ENCODE measurements at regions not wholly inside any gene's neighbourhood (a gene's known extent, or its start where the extent isn't known, plus 50 kb on each side); places are given as distances from the start of the nearest gene placed in this dataset.

GRCh38 chr10:10438335-10439100 is 579.2 kb upstream of the CELF2 start:
- H3K4me1 ChIP-seq (ENCODE audit: control insufficient read depth, insufficient read depth, low read length): no peaks in the 10 kb centered on the region
- no peaks in the 10 kb centered on the region for H3K9me3 ChIP-seq (ENCODE audit: control insufficient read depth, low read length)
- WGBS: 30% methylated on average over 1 of the region's 1 CpG
- H3K27ac ChIP-seq (ENCODE audit: low read length): no peak overlapping the region
- no peak for DNase-seq
- peak in 1 of 2 donors; percentile 64 for ATAC-seq
- no peak overlapping the region for H3K4me3 ChIP-seq (ENCODE audit: low read length)
- no peaks in the 10 kb centered on the region for H3K27me3 ChIP-seq (ENCODE audit: control insufficient read depth, insufficient read depth)
- intact Hi-C loops (cut with DNase I): no loop called here

DNA sequence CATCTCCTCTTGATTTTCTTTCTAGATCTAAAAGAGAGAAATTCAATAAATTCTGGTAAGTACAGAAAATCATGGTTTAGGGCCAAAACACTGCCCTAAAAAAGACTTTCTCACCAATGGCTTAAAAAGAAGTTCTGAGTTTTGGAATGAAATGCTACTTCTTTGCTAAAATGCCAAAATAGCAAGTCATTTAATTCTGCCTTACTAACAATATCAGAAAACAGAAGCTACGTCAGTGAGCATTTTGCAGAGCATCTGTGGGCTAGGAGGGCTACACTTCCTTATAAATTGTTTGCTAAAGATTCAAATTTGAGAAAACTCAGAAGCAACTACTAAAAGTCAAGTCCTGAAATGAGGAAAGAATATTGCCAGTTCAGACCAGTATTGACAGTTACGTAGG is 560.8 kb upstream of the CELF2 start:
- Histone ChIP-seq H3K27me3 (ENCODE audit: control insufficient read depth, insufficient read depth) (no peaks in the 10 kb centered on the region), H3K4me1 (ENCODE audit: control insufficient read depth, insufficient read depth, low read length) (no peaks in the 10 kb centered on the region), H3K4me3 (ENCODE audit: low read length) (no peak overlapping the region), H3K9me3 (ENCODE audit: control insufficient read depth, low read length) (no peaks in the 10 kb centered on the region), H3K27ac (ENCODE audit: low read length) (no peak overlapping the region)
- WGBS: 85% methylated on average over 2 of the region's 2 CpGs
- DNase-seq: no peak
- intact Hi-C loops (cut with DNase I): no loop called here
- no peak for ATAC-seq

GRCh38 chr10:10460451-10460850 is 557.2 kb upstream of the CELF2 start:
- intact Hi-C loops (cut with DNase I): no loop called here
- WGBS: 23% methylated on average over 1 of the region's 1 CpG
- ATAC-seq: no peak
- no peak for DNase-seq
- no peak overlapping the region for H3K27ac ChIP-seq (ENCODE audit: low read length)
- H3K4me3 ChIP-seq (ENCODE audit: low read length): no peak overlapping the region
- no peaks in the 10 kb centered on the region for H3K9me3 ChIP-seq (ENCODE audit: control insufficient read depth, low read length)
- no peaks in the 10 kb centered on the region for H3K27me3 ChIP-seq (ENCODE audit: control insufficient read depth, insufficient read depth)
- no peaks in the 10 kb centered on the region for H3K4me1 ChIP-seq (ENCODE audit: control insufficient read depth, insufficient read depth, low read length)

- H3K27me3 ChIP-seq (ENCODE audit: control insufficient read depth, insufficient read depth): no peaks in the 10 kb centered on the region
- ATAC-seq (no peak), DNase-seq (no peak)
- H3K9me3 ChIP-seq (ENCODE audit: control insufficient read depth, low read length): no peaks in the 10 kb centered on the region
- H3K4me3 ChIP-seq (ENCODE audit: low read length): no peak overlapping the region
- WGBS: 85% methylated on average over 16 of the region's 16 CpGs
- intact Hi-C loops (cut with DNase I): no loop called here
- H3K27ac ChIP-seq (ENCODE audit: low read length): no peak overlapping the region
- H3K4me1 ChIP-seq (ENCODE audit: control insufficient read depth, insufficient read depth, low read length): no peaks in the 10 kb centered on the region
Observed at GRCh38 chr10:10462151-10462941, 555.3 kb upstream of the CELF2 start.

GRCh38 chr10:10471758-10472157 is 545.9 kb upstream of the CELF2 start:
- H3K27ac ChIP-seq (ENCODE audit: low read length): no peak overlapping the region
- H3K9me3 ChIP-seq (ENCODE audit: control insufficient read depth, low read length): no peaks in the 10 kb centered on the region
- DNase-seq (no peak), ATAC-seq (no peak)
- no peaks in the 10 kb centered on the region for H3K27me3 ChIP-seq (ENCODE audit: control insufficient read depth, insufficient read depth)
- no peak overlapping the region for H3K4me3 ChIP-seq (ENCODE audit: low read length)
- H3K4me1 ChIP-seq (ENCODE audit: control insufficient read depth, insufficient read depth, low read length): no peaks in the 10 kb centered on the region
- 92% methylated on average over 1 of the region's 1 CpG for WGBS
- intact Hi-C loops (cut with DNase I): no loop called here

- no peak for ATAC-seq
- 77% methylated on average over 2 of the region's 2 CpGs for WGBS
- DNase-seq: no peak
Observed at GRCh38 chr10:10475812-10476211, 541.9 kb upstream of the CELF2 start.

GRCh38 chr10:10477844-10478243 is 539.8 kb upstream of the CELF2 start:
- intact Hi-C loops (cut with DNase I): no loop called here
- no peak overlapping the region for H3K4me3 ChIP-seq (ENCODE audit: low read length)
- H3K27me3 ChIP-seq (ENCODE audit: control insufficient read depth, insufficient read depth): no peaks in the 10 kb centered on the region
- ATAC-seq: no peak
- WGBS: 55% methylated on average over 2 of the region's 2 CpGs
- DNase-seq: no peak
- no peaks in the 10 kb centered on the region for H3K9me3 ChIP-seq (ENCODE audit: control insufficient read depth, low read length)
- no peak overlapping the region for H3K27ac ChIP-seq (ENCODE audit: low read length)
- H3K4me1 ChIP-seq (ENCODE audit: control insufficient read depth, insufficient read depth, low read length): no peaks in the 10 kb centered on the region

More at GRCh38 chr10:10475812-10476211, 541.9 kb upstream of the CELF2 start:
- no peaks in the 10 kb centered on the region for H3K4me1 ChIP-seq (ENCODE audit: control insufficient read depth, insufficient read depth, low read length)
- no peaks in the 10 kb centered on the region for H3K9me3 ChIP-seq (ENCODE audit: control insufficient read depth, low read length)
- H3K27me3 ChIP-seq (ENCODE audit: control insufficient read depth, insufficient read depth): no peaks in the 10 kb centered on the region
- no peak overlapping the region for H3K27ac ChIP-seq (ENCODE audit: low read length)
- H3K4me3 ChIP-seq (ENCODE audit: low read length): no peak overlapping the region
- intact Hi-C loops (cut with DNase I): no loop called here

- Histone ChIP-seq H3K4me3 (ENCODE audit: low read length) (no peak overlapping the region), H3K9me3 (ENCODE audit: control insufficient read depth, low read length) (no peaks in the 10 kb centered on the region), H3K4me1 (ENCODE audit: control insufficient read depth, insufficient read depth, low read length) (no peaks in the 10 kb centered on the region), H3K27ac (ENCODE audit: low read length) (no peak overlapping the region), H3K27me3 (ENCODE audit: control insufficient read depth, insufficient read depth) (no peaks in the 10 kb centered on the region)
- DNase-seq (no peak), ATAC-seq (no peak)
- WGBS: 86% methylated on average over 9 of the region's 9 CpGs
- intact Hi-C loops (cut with DNase I): no loop called here
Observed at GRCh38 chr10:10479465-10479864, 538.2 kb upstream of the CELF2 start.

GRCh38 chr10:10482613-10483012 is 535.1 kb upstream of the CELF2 start:
- WGBS: 83% methylated on average over 4 of the region's 4 CpGs
- H3K9me3 ChIP-seq (ENCODE audit: control insufficient read depth, low read length): no peaks in the 10 kb centered on the region
- no peak for ATAC-seq

DNA sequence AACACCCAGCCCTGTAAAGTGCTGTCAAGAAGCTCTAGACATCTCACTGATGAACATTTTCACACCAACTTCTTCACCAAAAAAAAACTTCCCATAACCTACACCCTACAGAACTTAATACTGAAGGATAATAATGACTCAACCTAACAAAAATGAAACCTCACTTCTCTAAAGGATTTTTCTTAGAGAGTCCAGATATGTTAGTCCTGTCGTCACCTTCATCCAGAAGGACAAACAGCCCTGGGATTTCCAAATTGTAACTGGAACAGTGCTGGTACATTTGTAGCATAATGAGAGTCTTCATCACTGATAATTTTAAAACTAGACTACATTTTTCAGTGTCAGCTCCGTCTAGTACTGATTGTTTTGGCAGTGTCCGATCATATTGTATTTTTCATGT is 528.6 kb upstream of the CELF2 start:
- no peak for DNase-seq
- intact Hi-C loops (cut with DNase I): no loop called here
- H3K9me3 ChIP-seq (ENCODE audit: control insufficient read depth, low read length): no peaks in the 10 kb centered on the region
- H3K4me1 ChIP-seq (ENCODE audit: control insufficient read depth, insufficient read depth, low read length): no peaks in the 10 kb centered on the region
- H3K27me3 ChIP-seq (ENCODE audit: control insufficient read depth, insufficient read depth): no peaks in the 10 kb centered on the region
- no peak for ATAC-seq
- no peak overlapping the region for H3K4me3 ChIP-seq (ENCODE audit: low read length)
- 67% methylated on average over 3 of the region's 3 CpGs for WGBS
- H3K27ac ChIP-seq (ENCODE audit: low read length): no peak overlapping the region

More at GRCh38 chr10:10482613-10483012, 535.1 kb upstream of the CELF2 start:
- Histone ChIP-seq H3K27me3 (ENCODE audit: control insufficient read depth, insufficient read depth) (no peaks in the 10 kb centered on the region), H3K4me1 (ENCODE audit: control insufficient read depth, insufficient read depth, low read length) (no peaks in the 10 kb centered on the region), H3K4me3 (ENCODE audit: low read length) (no peak overlapping the region), H3K27ac (ENCODE audit: low read length) (no peak overlapping the region)
- DNase-seq: no peak
- intact Hi-C loops (cut with DNase I): no loop called here

DNA sequence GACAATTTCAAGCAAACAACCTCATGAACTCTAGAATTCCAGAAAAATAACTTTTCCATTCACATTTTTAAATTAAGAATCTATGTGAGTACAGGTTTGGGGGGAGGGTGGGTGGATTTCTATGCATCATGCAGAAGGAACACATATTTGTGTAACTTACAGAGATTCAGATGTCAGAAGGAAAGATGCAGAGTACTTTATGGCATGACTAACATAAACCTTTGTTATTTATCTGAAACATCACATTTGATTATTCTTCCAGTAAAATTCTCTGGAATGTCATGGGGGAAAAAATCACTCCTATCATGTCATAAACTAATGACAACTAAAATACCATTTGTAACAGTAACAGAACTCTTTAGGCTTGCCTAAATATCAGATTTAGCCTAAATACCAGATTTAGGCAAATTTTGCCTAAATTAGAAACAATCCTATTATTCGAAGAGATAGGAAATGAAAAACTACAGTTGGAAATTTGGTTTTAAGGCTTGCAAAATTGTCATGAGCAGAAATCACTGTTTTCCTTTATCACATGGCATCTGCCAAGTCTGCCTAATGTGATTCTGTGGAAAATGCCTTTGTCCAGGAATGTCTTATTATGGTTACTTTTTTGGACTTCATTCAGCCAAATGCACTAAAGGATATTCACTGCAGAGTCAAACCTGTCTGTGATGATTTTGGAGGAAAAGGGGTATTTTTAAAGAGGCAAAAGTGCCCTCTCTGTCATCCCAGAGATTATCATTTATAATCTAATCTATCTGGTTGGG is 527.7 kb upstream of the CELF2 start:
- no peak overlapping the region for H3K4me3 ChIP-seq (ENCODE audit: low read length)
- intact Hi-C loops (cut with DNase I): no loop called here
- H3K27ac ChIP-seq (ENCODE audit: low read length): no peak overlapping the region
- DNase-seq: no peak
- no peaks in the 10 kb centered on the region for H3K9me3 ChIP-seq (ENCODE audit: control insufficient read depth, low read length)
- no peaks in the 10 kb centered on the region for H3K4me1 ChIP-seq (ENCODE audit: control insufficient read depth, insufficient read depth, low read length)
- WGBS: 91% methylated on average over 1 of the region's 1 CpG
- no peaks in the 10 kb centered on the region for H3K27me3 ChIP-seq (ENCODE audit: control insufficient read depth, insufficient read depth)
- no peak for ATAC-seq

Data from right cardiac atrium (tissue), 5 donors.